ENCODE measurements at regions not wholly inside any gene's neighbourhood (a gene's known extent, or its start where the extent isn't known, plus 50 kb on each side); places are given as distances from the start of the nearest gene placed in this dataset.
A peak's percentile ranks its signal among the peaks of the same experiment; 100 is the strongest.
"Not testable (repeated sequence)": the region's sequence is repeated elsewhere in the genome, so short reads cannot be mapped to it uniquely, and the experiment has no call there.

GRCh38 chr11:22441831-22442230 is 103.7 kb downstream of the SLC17A6 start:
- no peak for DNase-seq

DNA sequence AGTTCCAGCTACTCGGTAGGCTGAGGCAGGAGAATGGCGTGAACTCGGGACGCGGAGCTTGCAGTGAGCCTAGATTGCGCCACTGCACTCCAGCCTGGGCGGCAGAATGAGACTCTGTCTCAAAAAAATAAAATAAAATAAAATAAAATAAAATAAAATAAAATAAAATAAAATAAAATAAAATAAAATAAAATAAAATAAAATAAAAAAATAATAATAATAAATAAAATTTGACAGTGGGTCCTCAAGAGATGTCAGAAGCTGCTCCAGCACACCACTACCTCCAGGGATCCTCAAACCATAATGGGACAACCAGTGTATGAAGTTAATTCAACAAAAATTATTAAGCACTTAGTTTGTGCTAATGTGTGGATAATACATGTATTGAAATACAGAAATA is 97.4 kb downstream of the SLC17A6 start:
- DNase-seq = not testable (repeated sequence)

DNA sequence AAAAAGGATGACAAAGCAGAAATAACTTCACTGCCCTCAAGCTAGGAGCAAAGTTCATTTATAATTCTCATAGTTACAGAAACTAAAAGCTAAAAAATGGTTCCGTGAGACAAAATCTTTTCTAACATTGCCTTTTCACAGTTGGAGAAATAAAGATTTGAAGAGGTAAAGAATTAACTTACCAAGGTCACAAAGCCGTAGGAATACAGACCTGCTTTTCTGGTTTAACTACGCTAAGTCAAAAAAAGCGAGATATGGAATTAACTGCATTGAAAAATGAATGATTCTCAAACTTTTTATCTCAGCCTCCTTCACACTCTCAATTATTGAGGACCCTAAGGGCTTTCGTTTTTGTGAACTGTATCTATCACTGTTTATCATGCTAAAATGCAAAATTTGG is 95.3 kb downstream of the SLC17A6 start:
- DNase-seq = no peak

DNA sequence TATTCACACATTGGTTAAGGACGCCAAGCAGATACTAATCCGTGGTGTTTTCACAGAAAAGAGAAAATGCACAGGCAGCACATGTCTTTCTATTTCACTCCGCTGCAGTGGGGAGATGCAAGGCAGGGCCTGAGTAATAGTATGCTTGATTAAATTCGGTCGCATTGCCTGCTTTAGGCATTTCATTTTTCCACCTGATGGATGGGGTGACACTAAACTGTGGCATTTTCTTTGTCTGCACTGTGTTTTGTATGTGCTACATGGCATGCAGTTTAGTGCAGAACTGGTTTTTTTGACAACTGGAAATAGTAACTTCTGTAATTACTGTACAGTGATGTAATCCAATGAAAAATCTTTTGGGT is 94.9 kb downstream of the SLC17A6 start:
- DNase-seq = no peak

GRCh38 chr11:22432291-22433093 is 94.3 kb downstream of the SLC17A6 start:
- peak; percentile 65 for DNase-seq

DNA sequence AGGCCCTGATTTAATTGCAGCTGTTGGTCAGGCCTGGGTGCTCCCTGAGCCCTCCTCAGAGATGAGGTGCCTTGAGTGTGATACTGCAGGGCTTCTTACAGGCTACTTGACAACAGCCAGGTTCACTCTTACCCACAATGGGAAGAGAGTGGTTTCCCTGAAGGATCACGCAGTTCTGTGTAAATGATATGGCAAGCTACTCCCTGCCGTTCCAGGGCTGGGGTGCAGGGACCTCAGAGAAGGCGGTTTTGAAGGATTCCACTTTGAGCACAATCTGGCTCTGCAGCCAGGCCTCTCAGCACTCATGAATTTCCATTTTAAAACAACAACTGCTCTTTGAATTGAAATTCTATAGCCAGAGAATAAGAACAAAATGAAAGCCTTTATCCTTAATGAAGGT is 92.9 kb downstream of the SLC17A6 start:
- no peak for DNase-seq

DNA sequence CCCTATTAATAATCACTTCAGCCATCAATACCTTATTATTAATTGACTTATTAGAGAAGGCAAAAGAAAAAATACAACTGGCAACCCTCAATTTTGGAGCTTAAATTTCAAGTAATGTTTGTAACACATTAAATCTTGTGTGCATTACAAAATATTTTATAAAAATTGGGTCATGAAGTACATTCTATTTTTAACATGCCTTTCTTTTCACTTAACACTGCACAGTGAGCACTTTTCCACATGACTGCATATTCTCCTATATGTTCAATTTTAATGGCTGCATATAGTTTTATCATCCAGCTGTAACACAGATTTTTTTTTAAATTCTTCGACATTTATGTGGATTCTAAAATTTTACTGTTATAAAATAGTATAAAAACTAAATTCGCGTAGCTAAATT is 92.5 kb downstream of the SLC17A6 start:
- no peak for DNase-seq

DNA sequence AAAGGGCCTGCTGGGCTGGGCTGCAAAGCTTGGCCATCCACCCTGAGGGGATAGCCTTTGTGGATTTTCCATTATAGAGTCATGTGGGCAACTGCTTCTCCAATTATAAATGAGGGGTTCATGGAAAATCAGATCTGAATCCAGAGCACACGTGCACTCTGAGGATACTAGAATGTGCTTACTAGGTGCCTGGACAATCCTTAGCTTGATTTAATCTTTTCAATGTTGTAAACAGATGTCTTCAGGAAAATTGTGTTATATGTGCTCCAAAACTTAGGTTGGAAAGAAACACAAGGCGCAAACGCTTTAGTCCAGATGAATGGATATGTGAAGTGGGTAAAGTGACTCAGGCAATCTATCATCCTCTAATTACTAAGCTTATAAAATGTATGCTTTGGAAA is 92.0 kb downstream of the SLC17A6 start:
- DNase-seq = no peak

Data from occipital lobe (tissue), 1 donor.